ENCODE measurements at regions not wholly inside any gene's neighbourhood (a gene's known extent, or its start where the extent isn't known, plus 50 kb on each side); places are given as distances from the start of the nearest gene placed in this dataset.

DNA sequence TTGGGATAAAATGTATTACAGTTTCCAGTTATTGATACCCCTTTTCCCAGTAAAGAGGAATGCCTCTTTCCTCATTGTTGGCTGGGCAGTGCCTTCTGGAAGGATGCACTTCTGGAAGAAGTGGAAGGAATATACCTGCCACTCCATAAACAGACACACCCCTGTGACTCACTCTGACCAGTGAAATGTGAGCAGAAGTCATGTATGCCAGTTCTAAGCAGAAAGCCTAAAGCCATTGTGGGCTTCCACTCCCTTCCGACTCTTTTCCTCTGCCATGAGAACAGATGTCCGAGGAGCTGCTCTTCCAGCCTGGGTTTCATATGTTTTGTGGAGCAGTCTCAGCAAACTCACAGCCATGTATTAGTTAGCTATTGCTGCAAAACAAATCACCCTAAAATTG, 166.1 kb upstream of the SERP2 start:
- TF ChIP-seq, protein P1, sequence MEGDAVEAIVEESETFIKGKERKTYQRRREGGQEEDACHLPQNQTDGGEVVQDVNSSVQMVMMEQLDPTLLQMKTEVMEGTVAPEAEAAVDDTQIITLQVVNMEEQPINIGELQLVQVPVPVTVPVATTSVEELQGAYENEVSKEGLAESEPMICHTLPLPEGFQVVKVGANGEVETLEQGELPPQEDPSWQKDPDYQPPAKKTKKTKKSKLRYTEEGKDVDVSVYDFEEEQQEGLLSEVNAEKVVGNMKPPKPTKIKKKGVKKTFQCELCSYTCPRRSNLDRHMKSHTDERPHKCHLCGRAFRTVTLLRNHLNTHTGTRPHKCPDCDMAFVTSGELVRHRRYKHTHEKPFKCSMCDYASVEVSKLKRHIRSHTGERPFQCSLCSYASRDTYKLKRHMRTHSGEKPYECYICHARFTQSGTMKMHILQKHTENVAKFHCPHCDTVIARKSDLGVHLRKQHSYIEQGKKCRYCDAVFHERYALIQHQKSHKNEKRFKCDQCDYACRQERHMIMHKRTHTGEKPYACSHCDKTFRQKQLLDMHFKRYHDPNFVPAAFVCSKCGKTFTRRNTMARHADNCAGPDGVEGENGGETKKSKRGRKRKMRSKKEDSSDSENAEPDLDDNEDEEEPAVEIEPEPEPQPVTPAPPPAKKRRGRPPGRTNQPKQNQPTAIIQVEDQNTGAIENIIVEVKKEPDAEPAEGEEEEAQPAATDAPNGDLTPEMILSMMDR (IDR thresholded peaks at IDR 0.05) = no peak
- TF ChIP-seq ZFX (IDR thresholded peaks at IDR 0.05; ENCODE audit: borderline replicate concordance) = no peak

Measured in 22Rv1 (cell line).